ENCODE measurements at regions not wholly inside any gene's neighbourhood (a gene's known extent, or its start where the extent isn't known, plus 50 kb on each side); places are given as distances from the start of the nearest gene placed in this dataset.

DNA sequence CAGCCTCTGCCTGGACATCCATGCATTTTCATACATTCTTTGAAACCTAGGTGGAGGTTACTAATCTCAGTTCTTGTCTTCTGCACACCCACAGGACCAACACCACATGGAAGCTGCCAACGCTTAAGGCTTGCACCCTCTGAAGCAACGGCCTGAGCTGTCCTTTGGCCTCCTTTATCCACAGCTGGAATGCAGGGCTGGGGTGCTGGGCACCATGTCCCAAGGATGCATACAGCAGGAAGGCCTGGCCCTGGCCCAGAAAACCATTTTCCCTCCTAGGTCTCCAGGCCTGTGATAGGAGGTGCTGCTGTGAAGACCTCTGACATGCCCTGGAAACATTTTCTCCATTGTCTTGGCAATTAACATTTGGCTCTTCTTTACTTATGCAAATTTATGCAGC, 1168.6 kb downstream of the KCNT2 start:
- intact Hi-C loops (cut with micrococcal nuclease; ENCODE audit: unreplicated experiment), result no loop called here
- Histone ChIP-seq H3K9ac (ENCODE audit: control insufficient read depth, insufficient read depth, low read length) (no peak overlapping the region), H3K27me3 (replicated peaks in 1 of 2; ENCODE audit: control insufficient read depth in 2 of 2, insufficient read depth in 2 of 2, low read length in 1 of 2) (no peaks in the 10 kb centered on the region), H3K4me1 (ENCODE audit: control insufficient read depth, insufficient read depth, low read length) (no peaks in the 10 kb centered on the region), H2AFZ (ENCODE audit: control insufficient read depth, low read depth, low read length) (no peak overlapping the region), H3K9me3 (replicated peaks; ENCODE audit: control insufficient read depth, insufficient read depth, low read length) (no peaks in the 10 kb centered on the region), H3K27ac (ENCODE audit: control insufficient read depth, insufficient read depth) (no peak overlapping the region), H3K4me2 (ENCODE audit: control insufficient read depth, insufficient read depth) (no peak overlapping the region), H3K4me3 (no peak overlapping the region), H3K36me3 (ENCODE audit: control insufficient read depth in 2 of 2, insufficient read depth in 2 of 2, low read length in 1 of 2) (no peaks in the 10 kb centered on the region), H3K79me2 (ENCODE audit: control insufficient read depth, insufficient read depth, low read length) (no peaks in the 10 kb centered on the region), H4K20me1 (ENCODE audit: control insufficient read depth, insufficient read depth) (no peaks in the 10 kb centered on the region)
- no peak for TF ChIP-seq GABPA (IDR thresholded peaks at IDR 0.05; ENCODE audit: low read depth)
- TF ChIP-seq, protein P1, sequence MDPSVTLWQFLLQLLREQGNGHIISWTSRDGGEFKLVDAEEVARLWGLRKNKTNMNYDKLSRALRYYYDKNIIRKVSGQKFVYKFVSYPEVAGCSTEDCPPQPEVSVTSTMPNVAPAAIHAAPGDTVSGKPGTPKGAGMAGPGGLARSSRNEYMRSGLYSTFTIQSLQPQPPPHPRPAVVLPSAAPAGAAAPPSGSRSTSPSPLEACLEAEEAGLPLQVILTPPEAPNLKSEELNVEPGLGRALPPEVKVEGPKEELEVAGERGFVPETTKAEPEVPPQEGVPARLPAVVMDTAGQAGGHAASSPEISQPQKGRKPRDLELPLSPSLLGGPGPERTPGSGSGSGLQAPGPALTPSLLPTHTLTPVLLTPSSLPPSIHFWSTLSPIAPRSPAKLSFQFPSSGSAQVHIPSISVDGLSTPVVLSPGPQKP (IDR thresholded peaks at IDR 0.05; ENCODE audit: low read depth, low read length), result no peak
- no peak for TF ChIP-seq SUZ12 (IDR thresholded peaks at IDR 0.05; ENCODE audit: unreplicated experiment)
- SMC1A ChIA-PET (ENCODE audit: uncharacterized antibody, unreplicated experiment), result no interaction called here
- FAIRE-seq (no peak), DNase-seq (ENCODE audit: low read depth, low spot score) (no peak), ATAC-seq (no peak)
- BruUV-seq (replicated peaks), result no TSS peak
- in situ Hi-C loops (cut with MboI), result no loop called here
- WGBS (ENCODE audit: insufficient coverage, insufficient replicate concordance, low lambda C conversion rate, missing lambda C conversion rate), result 26% methylated on average over 2 of the region's 2 CpGs
- POLR2A ChIA-PET, result no interaction called here
- RAD21 ChIA-PET (ENCODE audit: unreplicated experiment), result no interaction called here
- CTCF ChIA-PET, result no interaction called here

DNA sequence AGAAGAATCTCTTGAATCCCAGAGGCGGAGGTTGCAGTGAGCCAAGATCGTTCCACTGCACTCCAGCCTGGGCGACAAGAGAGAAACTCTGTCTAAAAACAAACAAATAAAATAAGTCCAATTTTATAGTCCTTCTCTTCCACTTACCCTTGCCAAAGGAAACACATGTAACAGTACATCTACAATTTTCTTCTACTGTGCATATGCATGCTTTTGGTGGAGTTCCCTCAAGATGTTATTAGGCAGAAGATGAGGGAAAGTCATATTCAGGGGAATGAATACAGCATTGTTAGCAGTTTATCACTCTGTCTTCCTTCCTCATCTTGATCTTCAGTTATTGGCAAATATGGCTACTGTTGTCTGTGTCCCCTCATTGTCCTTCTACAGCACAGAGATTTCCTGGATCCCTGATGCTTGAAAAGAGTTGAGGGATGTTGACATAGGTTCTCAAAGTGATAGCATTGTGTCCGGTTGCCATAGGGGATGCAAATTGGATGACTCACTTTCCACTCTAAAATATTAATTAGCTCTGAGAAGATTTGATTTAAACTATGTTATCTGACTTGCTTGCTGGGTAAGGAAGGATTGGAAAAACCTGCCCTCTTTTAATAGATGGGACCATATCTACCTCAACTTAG, 1173.6 kb downstream of the KCNT2 start:
- intact Hi-C loops (cut with micrococcal nuclease; ENCODE audit: unreplicated experiment), result no loop called here
- ATAC-seq (no peak), DNase-seq (ENCODE audit: low read depth, low spot score) (no peak), FAIRE-seq (no peak)
- ChIA-PET SMC1A (ENCODE audit: uncharacterized antibody, unreplicated experiment) (no interaction called here), POLR2A (no interaction called here), CTCF (no interaction called here), RAD21 (ENCODE audit: unreplicated experiment) (no interaction called here)
- Histone ChIP-seq H3K79me2 (ENCODE audit: control insufficient read depth, insufficient read depth, low read length) (no peaks in the 10 kb centered on the region), H3K4me3 (no peak overlapping the region), H3K4me1 (ENCODE audit: control insufficient read depth, insufficient read depth, low read length) (no peaks in the 10 kb centered on the region), H3K4me2 (ENCODE audit: control insufficient read depth, insufficient read depth) (no peak overlapping the region), H4K20me1 (ENCODE audit: control insufficient read depth, insufficient read depth) (no peaks in the 10 kb centered on the region), H3K27ac (ENCODE audit: control insufficient read depth, insufficient read depth) (no peak overlapping the region), H2AFZ (ENCODE audit: control insufficient read depth, low read depth, low read length) (no peak overlapping the region), H3K36me3 (ENCODE audit: control insufficient read depth in 2 of 2, insufficient read depth in 2 of 2, low read length in 1 of 2) (no peaks in the 10 kb centered on the region), H3K9me3 (replicated peaks; ENCODE audit: control insufficient read depth, insufficient read depth, low read length) (no peaks in the 10 kb centered on the region), H3K9ac (ENCODE audit: control insufficient read depth, insufficient read depth, low read length) (no peak overlapping the region), H3K27me3 (replicated peaks in 1 of 2; ENCODE audit: control insufficient read depth in 2 of 2, insufficient read depth in 2 of 2, low read length in 1 of 2) (no peaks in the 10 kb centered on the region)
- in situ Hi-C loops (cut with MboI), result no loop called here
- WGBS (ENCODE audit: insufficient coverage, insufficient replicate concordance, low lambda C conversion rate, missing lambda C conversion rate), result 31% methylated on average over 4 of the region's 4 CpGs
- BruUV-seq (replicated peaks), result no TSS peak
- TF ChIP-seq PML (IDR thresholded peaks at IDR 0.05; ENCODE audit: low read length) (no peak), PAX8 (IDR thresholded peaks at IDR 0.05) (no peak), POLR2AphosphoS2 (IDR thresholded peaks at IDR 0.05; ENCODE audit: low read depth, low read length) (no peak), RCOR1 (conservative IDR thresholded peaks at IDR 0.05; ENCODE audit: low read depth, low read length) (no peak), WRNIP1 (IDR thresholded peaks at IDR 0.05; ENCODE audit: borderline replicate concordance, low read depth, low read length) (no peak), ESRRA (IDR thresholded peaks at IDR 0.05; ENCODE audit: low read length) (no peak), FOXK2 (IDR thresholded peaks at IDR 0.05) (no peak), EED (IDR thresholded peaks at IDR 0.05; ENCODE audit: low read depth) (no peak), MTA2 (IDR thresholded peaks at IDR 0.05; ENCODE audit: low read depth) (no peak), ASH2L (IDR thresholded peaks at IDR 0.05; ENCODE audit: borderline replicate concordance, low read depth) (no peak), BRCA1 (IDR thresholded peaks at IDR 0.05; ENCODE audit: low read depth, low read length) (no peak)
- TF ChIP-seq, protein P2, sequence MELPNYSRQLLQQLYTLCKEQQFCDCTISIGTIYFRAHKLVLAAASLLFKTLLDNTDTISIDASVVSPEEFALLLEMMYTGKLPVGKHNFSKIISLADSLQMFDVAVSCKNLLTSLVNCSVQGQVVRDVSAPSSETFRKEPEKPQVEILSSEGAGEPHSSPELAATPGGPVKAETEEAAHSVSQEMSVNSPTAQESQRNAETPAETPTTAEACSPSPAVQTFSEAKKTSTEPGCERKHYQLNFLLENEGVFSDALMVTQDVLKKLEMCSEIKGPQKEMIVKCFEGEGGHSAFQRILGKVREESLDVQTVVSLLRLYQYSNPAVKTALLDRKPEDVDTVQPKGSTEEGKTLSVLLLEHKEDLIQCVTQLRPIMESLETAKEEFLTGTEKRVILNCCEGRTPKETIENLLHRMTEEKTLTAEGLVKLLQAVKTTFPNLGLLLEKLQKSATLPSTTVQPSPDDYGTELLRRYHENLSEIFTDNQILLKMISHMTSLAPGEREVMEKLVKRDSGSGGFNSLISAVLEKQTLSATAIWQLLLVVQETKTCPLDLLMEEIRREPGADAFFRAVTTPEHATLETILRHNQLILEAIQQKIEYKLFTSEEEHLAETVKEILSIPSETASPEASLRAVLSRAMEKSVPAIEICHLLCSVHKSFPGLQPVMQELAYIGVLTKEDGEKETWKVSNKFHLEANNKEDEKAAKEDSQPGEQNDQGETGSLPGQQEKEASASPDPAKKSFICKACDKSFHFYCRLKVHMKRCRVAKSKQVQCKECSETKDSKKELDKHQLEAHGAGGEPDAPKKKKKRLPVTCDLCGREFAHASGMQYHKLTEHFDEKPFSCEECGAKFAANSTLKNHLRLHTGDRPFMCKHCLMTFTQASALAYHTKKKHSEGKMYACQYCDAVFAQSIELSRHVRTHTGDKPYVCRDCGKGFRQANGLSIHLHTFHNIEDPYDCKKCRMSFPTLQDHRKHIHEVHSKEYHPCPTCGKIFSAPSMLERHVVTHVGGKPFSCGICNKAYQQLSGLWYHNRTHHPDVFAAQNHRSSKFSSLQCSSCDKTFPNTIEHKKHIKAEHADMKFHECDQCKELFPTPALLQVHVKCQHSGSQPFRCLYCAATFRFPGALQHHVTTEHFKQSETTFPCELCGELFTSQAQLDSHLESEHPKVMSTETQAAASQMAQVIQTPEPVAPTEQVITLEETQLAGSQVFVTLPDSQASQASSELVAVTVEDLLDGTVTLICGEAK (IDR thresholded peaks at IDR 0.05; ENCODE audit: borderline replicate concordance), result no peak
